SU-DHL-6 (cell line): ENCODE measurements at regions not wholly inside any gene's neighbourhood (a gene's known extent, or its start where the extent isn't known, plus 50 kb on each side); places are given as distances from the start of the nearest gene placed in this dataset.

Source experiments
- CTCF ChIP-seq: fragments of 200-600 bp; sonication (generic); IDR thresholded peaks from one replicate; pipeline ENCODE4 v1.5.1; 2017; ENCODE audit warnings: antibody characterized with exemption, mild to moderate bottlenecking, low read length, moderate library complexity; ENCODE audit not compliant: insufficient read depth, poor library complexity, severe bottlenecking
- EZH2phosphoT487 ChIP-seq: fragments of 200-600 bp; sonication (generic), shearing (Covaris generic); conservative IDR thresholded peaks from 2 replicates; pipeline ENCODE4 v1.6.1; 2018; ENCODE audit warnings: mild to moderate bottlenecking, antibody characterized with exemption, low read length, moderate library complexity, mixed read lengths

- TF ChIP-seq CTCF (no peak), EZH2phosphoT487 (no peak)
Measured at GRCh38 chr1:101131239-101131843, 105.5 kb upstream of the S1PR1 start.
